Right atrium auricular region (tissue), 2 donors: ENCODE measurements at regions not wholly inside any gene's neighbourhood (a gene's known extent, or its start where the extent isn't known, plus 50 kb on each side); places are given as distances from the start of the nearest gene placed in this dataset.
"Not testable (repeated sequence)": the region's sequence is repeated elsewhere in the genome, so short reads cannot be mapped to it uniquely, and the experiment has no call there.

Experiments used
- DNase-seq: peaks from one replicate; pipeline ENCODE4 v3.0.0-alpha.2; 2019; ENCODE audit warnings: low spot score
- H3K27ac ChIP-seq, 2 donors: fragments of 200-600 bp; sonication (generic); 1 replicate in 1 of 2; 2 replicates in 1 of 2; pipeline ENCODE4 v1.5.1; 2016 to 2019
- H3K27me3 ChIP-seq, 2 donors: fragments of 200-600 bp; sonication (generic); one replicate each; pipeline versions ENCODE4 v1.5.1 to v1.6.0; 2017 to 2019
- H3K36me3 ChIP-seq: fragments of 200-600 bp; sonication (generic); one replicate; pipeline ENCODE4 v1.5.1; 2016
- H3K4me1 ChIP-seq, 2 donors: fragments of 200-600 bp; sonication (generic); one replicate each; pipeline versions ENCODE4 v1.5.1 to v1.6.0; 2017 to 2019
- H3K4me3 ChIP-seq, 2 donors: fragments of 200-600 bp; sonication (generic); 1 replicate in 1 of 2; 2 replicates in 1 of 2; pipeline ENCODE4 v1.5.1; 2017 to 2019; ENCODE audit warnings: mild to moderate bottlenecking in 1 of 2, moderate library complexity in 1 of 2
- H3K9me3 ChIP-seq, 2 donors: fragments of 200-600 bp; sonication (generic); one replicate each; pipeline ENCODE4 v1.5.1; 2019
- CTCF ChIP-seq, 2 donors: fragments of 200-600 bp; sonication (generic); IDR thresholded peaks; one replicate each; pipeline ENCODE4 v1.5.1; 2019; ENCODE audit warnings: antibody characterized with exemption in 2 of 2

GRCh38 chr3:103269287-103269686, 834.5 kb downstream of the ZPLD1 start:
- no peaks in the 10 kb centered on the region for H3K36me3 ChIP-seq
- no peak for DNase-seq

GRCh38 chr3:103271575-103271974, 836.8 kb downstream of the ZPLD1 start:
- Histone ChIP-seq H3K4me3 (no peak overlapping the region), H3K27me3 (no peaks in the 10 kb centered on the region), H3K4me1 (no peaks in the 10 kb centered on the region), H3K27ac (no peak overlapping the region), H3K36me3 (no peaks in the 10 kb centered on the region), H3K9me3 (peaks cover 0 to 15% of the 10 kb centered on the region in 2 donors)
- DNase-seq = no peak
- TF ChIP-seq CTCF (IDR thresholded peaks at IDR 0.05) = no peak

More at GRCh38 chr3:103269287-103269686, 834.5 kb downstream of the ZPLD1 start:
- Histone ChIP-seq H3K27me3 (no peaks in the 10 kb centered on the region), H3K4me1 (no peaks in the 10 kb centered on the region), H3K4me3 (no peak overlapping the region), H3K9me3 (peaks cover 0 to 15% of the 10 kb centered on the region in 2 donors), H3K27ac (no peak overlapping the region)
- no peak for TF ChIP-seq CTCF (IDR thresholded peaks at IDR 0.05)

GRCh38 chr3:103295974-103296570, 861.3 kb downstream of the ZPLD1 start:
- H3K27ac ChIP-seq = no peak overlapping the region
- no peak for DNase-seq
- H3K9me3 ChIP-seq = no peaks in the 10 kb centered on the region
- H3K4me1 ChIP-seq = no peaks in the 10 kb centered on the region
- no peak overlapping the region for H3K4me3 ChIP-seq
- peak in 1 of 2 donors; percentile 24 for TF ChIP-seq CTCF (IDR thresholded peaks at IDR 0.05)
- no peaks in the 10 kb centered on the region for H3K36me3 ChIP-seq
- no peaks in the 10 kb centered on the region for H3K27me3 ChIP-seq

- H3K4me3 ChIP-seq, DNase-seq, H3K27me3 ChIP-seq: not testable (repeated sequence)
Measured at GRCh38 chr3:103297502-103297901, 862.7 kb downstream of the ZPLD1 start.

GRCh38 chr3:103306104-103306503, 871.3 kb downstream of the ZPLD1 start:
- TF ChIP-seq CTCF (IDR thresholded peaks at IDR 0.05) = no peak
- no peak overlapping the region for H3K27ac ChIP-seq
- no peaks in the 10 kb centered on the region for H3K4me1 ChIP-seq
- H3K27me3 ChIP-seq = no peaks in the 10 kb centered on the region
- DNase-seq = no peak
- no peaks in the 10 kb centered on the region for H3K9me3 ChIP-seq
- H3K36me3 ChIP-seq = no peaks in the 10 kb centered on the region
- no peak overlapping the region for H3K4me3 ChIP-seq

More at GRCh38 chr3:103297502-103297901, 862.7 kb downstream of the ZPLD1 start:
- not testable (repeated sequence) for H3K27ac ChIP-seq, H3K9me3 ChIP-seq, H3K36me3 ChIP-seq, H3K4me1 ChIP-seq

- H3K9me3 ChIP-seq = no peaks in the 10 kb centered on the region
- no peak overlapping the region for H3K27ac ChIP-seq
- no peak overlapping the region for H3K4me3 ChIP-seq
- no peaks in the 10 kb centered on the region for H3K36me3 ChIP-seq
- H3K27me3 ChIP-seq = no peaks in the 10 kb centered on the region
- no peaks in the 10 kb centered on the region for H3K4me1 ChIP-seq
- no peak for TF ChIP-seq CTCF (IDR thresholded peaks at IDR 0.05)
- DNase-seq = no peak
Measured at GRCh38 chr3:103308921-103309320, 874.1 kb downstream of the ZPLD1 start.
